K562 (cell line): ENCODE measurements at regions not wholly inside any gene's neighbourhood (a gene's known extent, or its start where the extent isn't known, plus 50 kb on each side); places are given as distances from the start of the nearest gene placed in this dataset.
A peak's percentile ranks its signal among the peaks of the same experiment; 100 is the strongest.

Source experiments
- ARID1B ChIP-seq: fragments of 450-650 bp; IDR thresholded peaks from 2 replicates; pipeline ENCODE4 v1.6.1; 2016; ENCODE audit warnings: antibody characterized with exemption, mild to moderate bottlenecking, inconsistent platforms
- ARID2 ChIP-seq: fragments of 450-650 bp; IDR thresholded peaks from 2 replicates; pipeline ENCODE4 v1.6.1; 2017; ENCODE audit warnings: antibody characterized with exemption, mild to moderate bottlenecking
- CSDE1 ChIP-seq, 2 experiments: fragments of 450-650 bp; IDR thresholded peaks; 2 replicates each; pipeline ENCODE4 v1.6.1; 2016; ENCODE audit warnings: mild to moderate bottlenecking in 1 of 2
- DPF2 ChIP-seq: fragments of 450-650 bp; IDR thresholded peaks from 2 replicates; pipeline ENCODE4 v1.6.1; 2016
- EP400 ChIP-seq: fragments of 450-650 bp; IDR thresholded peaks from 2 replicates; pipeline ENCODE4 v1.6.1; 2017; ENCODE audit warnings: antibody characterized with exemption, mild to moderate bottlenecking, moderate library complexity
- HIVEP1 ChIP-seq: fragments of 250-450 bp; sonication (Bioruptor Pico); IDR thresholded peaks from 2 replicates; pipeline ENCODE4 v1.4.0; 2020; ENCODE audit warnings: mild to moderate bottlenecking
- JUND ChIP-seq, 2 experiments: IDR thresholded peaks; 2 replicates in 1 of 2; 3 replicates in 1 of 2; pipeline ENCODE4 v1.6.1; 2011; ENCODE audit warnings: borderline replicate concordance in 2 of 2, low read depth in 2 of 2, low read length in 2 of 2, improper control_type of control experiment in 1 of 2, missing biosample characterization in 1 of 2, missing genetic modification characterization in 1 of 2, missing genetic modification reagents in 1 of 2
- LARP7 ChIP-seq: fragments of 450-650 bp; IDR thresholded peaks from 2 replicates; pipeline ENCODE4 v1.6.1; 2016
- LEF1 ChIP-seq: fragments of 450-650 bp; IDR thresholded peaks from 2 replicates; pipeline ENCODE4 v1.6.1; 2016; ENCODE audit warnings: mild to moderate bottlenecking
- NFATC3 ChIP-seq: fragments of 450-650 bp; IDR thresholded peaks from 2 replicates; pipeline ENCODE4 v1.6.1; 2017; ENCODE audit warnings: mild to moderate bottlenecking
- NR4A1 ChIP-seq, 2 experiments: fragments of 250-450 bp in 1 of 2; fragments of 450-650 bp in 1 of 2; sonication (Bioruptor Pico) in 1 of 2; IDR thresholded peaks; 2 replicates each; pipeline versions ENCODE4 v1.4.0 to v1.6.1; 2016 to 2020; ENCODE audit warnings: mild to moderate bottlenecking in 2 of 2, missing compliant biosample characterization in 1 of 2, missing genetic modification characterization in 1 of 2, moderate library complexity in 1 of 2
- NUFIP1 ChIP-seq: fragments of 450-650 bp; IDR thresholded peaks from 2 replicates; pipeline ENCODE4 v1.6.1; 2018; ENCODE audit not compliant: partially characterized antibody
- RCOR1 ChIP-seq, 2 experiments: IDR thresholded peaks; 2 replicates each; pipeline ENCODE4 v1.6.1; 2012; ENCODE audit warnings: low read depth in 2 of 2, low read length in 2 of 2, borderline replicate concordance in 1 of 2, improper control_type of control experiment in 1 of 2
- SMARCA4 ChIP-seq: fragments of 450-650 bp; IDR thresholded peaks from 2 replicates; pipeline ENCODE4 v1.6.1; 2016
- SOX6 ChIP-seq: fragments of 450-650 bp; IDR thresholded peaks from 2 replicates; pipeline ENCODE4 v1.6.1; 2014; ENCODE audit warnings: mild to moderate bottlenecking
- STAT5A ChIP-seq: IDR thresholded peaks from 2 replicates; pipeline ENCODE4 v1.6.1; 2012; ENCODE audit warnings: low read length, inconsistent platforms, borderline replicate concordance
- ZFP30 ChIP-seq: fragments of 250-450 bp; sonication (Bioruptor Pico); IDR thresholded peaks from 2 replicates; pipeline ENCODE4 v1.8.0; 2022; ENCODE audit warnings: moderate library complexity, mild to moderate bottlenecking, inconsistent platforms, borderline replicate concordance
- ZNF12 ChIP-seq: sonication (generic); formaldehyde crosslinking; IDR thresholded peaks from 2 replicates; pipeline ENCODE4 v1.4.0; 2020; ENCODE audit warnings: mild to moderate bottlenecking, missing genetic modification reagents
- ZNF384 ChIP-seq: IDR thresholded peaks from 2 replicates; pipeline ENCODE4 v1.6.1; 2012; ENCODE audit warnings: low read depth, low read length, improper control_type of control experiment
- ZNF444 ChIP-seq: fragments of 250-450 bp; sonication (Bioruptor Pico); IDR thresholded peaks from 2 replicates; pipeline ENCODE4 v1.4.0; 2020; ENCODE audit warnings: mild to moderate bottlenecking, moderate library complexity
- TF ChIP-seq, protein P1 (sequence below), 3 experiments: IDR thresholded peaks in 2 of 3; conservative IDR thresholded peaks in 1 of 3; 2 replicates each; pipeline ENCODE4 v1.5.1; 2011 to 2012; ENCODE audit warnings: low read length in 3 of 3, mild to moderate bottlenecking in 3 of 3, control low read depth in 2 of 3, improper control_type of control experiment in 1 of 3, inconsistent platforms in 1 of 3, low read depth in 1 of 3, mixed read lengths in 1 of 3, moderate library complexity in 1 of 3; ENCODE audit not compliant: insufficient read depth in 2 of 3
- TF ChIP-seq, protein P2 (sequence below): sonication (generic); formaldehyde crosslinking; IDR thresholded peaks from 2 replicates; pipeline ENCODE4 v1.8.0; 2022; ENCODE audit warnings: missing genetic modification reagents, mild to moderate bottlenecking, borderline replicate concordance
- TF ChIP-seq, protein P3 (sequence below), 2 experiments: fragments of 200-800 bp in 1 of 2; sonication (Bioruptor generic) in 1 of 2; sonication (generic) in 1 of 2; formaldehyde crosslinking in 1 of 2; IDR thresholded peaks in 1 of 2; conservative IDR thresholded peaks in 1 of 2; 2 replicates each; pipeline versions ENCODE4 v1.5.0 to v1.6.1; 2016 to 2020; ENCODE audit warnings: missing compliant biosample characterization in 1 of 2, missing genetic modification characterization in 1 of 2, missing genetic modification reagents in 1 of 2

DNA sequence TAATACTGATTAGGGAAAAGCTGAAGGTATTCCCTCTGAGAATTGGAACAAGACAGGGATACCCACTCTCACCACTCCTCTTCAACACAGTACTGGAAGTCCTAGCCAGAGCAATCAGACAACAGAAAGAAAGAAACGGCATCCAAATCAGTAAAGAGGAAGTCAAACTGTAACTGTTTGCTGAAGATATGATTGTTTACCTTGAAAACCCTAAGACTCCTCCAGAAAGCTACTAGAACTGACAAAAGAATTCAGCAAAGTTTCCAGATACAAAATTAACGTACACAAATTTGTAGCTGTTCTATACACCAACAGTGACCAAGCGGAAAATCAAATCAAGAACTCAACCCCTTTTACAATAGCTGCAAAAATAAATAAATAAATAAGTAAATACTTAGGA is 78.6 kb downstream of the EXTL2 start (continued):
- TF ChIP-seq ZFP30 (CRISPR knock-in tag) (no peak), SOX6 (peak; percentile 90), STAT5A (0 out of 2 replicates have a peak, but pooled peaks have one; percentile 12), DPF2 (peak; percentile 65), NUFIP1 (no peak), ZNF12 (no peak), ZNF444 (no peak), CSDE1 (IDR thresholded peaks at IDR 0.05) (no peak), NR4A1 (CRISPR knock-in tag; IDR thresholded peaks at IDR 0.05) (no peak), NR4A1 (tag; IDR thresholded peaks at IDR 0.05) (no peak), LARP7 (no peak), JUND (IDR thresholded peaks at IDR 0.05; ENCODE audit: borderline replicate concordance, low read depth, low read length) (0 out of 2 replicates have a peak, but pooled peaks have one; percentile 13), JUND (tag; IDR thresholded peaks at IDR 0.05; ENCODE audit: borderline replicate concordance, low read depth, low read length) (no peak; the same call in 2 of the 3 replicates), HIVEP1 (CRISPR knock-in tag) (no peak), EP400 (no peak), SMARCA4 (peak; percentile 87), ARID2 (no peak), ZNF384 (no peak), RCOR1 (IDR thresholded peaks at IDR 0.05; ENCODE audit: borderline replicate concordance in 1 of 2, low read depth in 2 of 2, low read length in 2 of 2) (peak in 1 of 2 experiments; percentile 74; a peak in 2 of 4 replicates), NFATC3 (no peak), ARID1B (peak; percentile 91), LEF1 (peak; percentile 59; the same call in 1 of the 2 replicates)
- TF ChIP-seq, protein P1, sequence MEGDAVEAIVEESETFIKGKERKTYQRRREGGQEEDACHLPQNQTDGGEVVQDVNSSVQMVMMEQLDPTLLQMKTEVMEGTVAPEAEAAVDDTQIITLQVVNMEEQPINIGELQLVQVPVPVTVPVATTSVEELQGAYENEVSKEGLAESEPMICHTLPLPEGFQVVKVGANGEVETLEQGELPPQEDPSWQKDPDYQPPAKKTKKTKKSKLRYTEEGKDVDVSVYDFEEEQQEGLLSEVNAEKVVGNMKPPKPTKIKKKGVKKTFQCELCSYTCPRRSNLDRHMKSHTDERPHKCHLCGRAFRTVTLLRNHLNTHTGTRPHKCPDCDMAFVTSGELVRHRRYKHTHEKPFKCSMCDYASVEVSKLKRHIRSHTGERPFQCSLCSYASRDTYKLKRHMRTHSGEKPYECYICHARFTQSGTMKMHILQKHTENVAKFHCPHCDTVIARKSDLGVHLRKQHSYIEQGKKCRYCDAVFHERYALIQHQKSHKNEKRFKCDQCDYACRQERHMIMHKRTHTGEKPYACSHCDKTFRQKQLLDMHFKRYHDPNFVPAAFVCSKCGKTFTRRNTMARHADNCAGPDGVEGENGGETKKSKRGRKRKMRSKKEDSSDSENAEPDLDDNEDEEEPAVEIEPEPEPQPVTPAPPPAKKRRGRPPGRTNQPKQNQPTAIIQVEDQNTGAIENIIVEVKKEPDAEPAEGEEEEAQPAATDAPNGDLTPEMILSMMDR (IDR thresholded peaks at IDR 0.05 in 2 of 3, conservative IDR thresholded peaks at IDR 0.05 in 1 of 3; ENCODE audit: insufficient read depth in 2 of 3, low read depth in 1 of 3, low read length in 3 of 3), result no peak
- TF ChIP-seq, protein P2, sequence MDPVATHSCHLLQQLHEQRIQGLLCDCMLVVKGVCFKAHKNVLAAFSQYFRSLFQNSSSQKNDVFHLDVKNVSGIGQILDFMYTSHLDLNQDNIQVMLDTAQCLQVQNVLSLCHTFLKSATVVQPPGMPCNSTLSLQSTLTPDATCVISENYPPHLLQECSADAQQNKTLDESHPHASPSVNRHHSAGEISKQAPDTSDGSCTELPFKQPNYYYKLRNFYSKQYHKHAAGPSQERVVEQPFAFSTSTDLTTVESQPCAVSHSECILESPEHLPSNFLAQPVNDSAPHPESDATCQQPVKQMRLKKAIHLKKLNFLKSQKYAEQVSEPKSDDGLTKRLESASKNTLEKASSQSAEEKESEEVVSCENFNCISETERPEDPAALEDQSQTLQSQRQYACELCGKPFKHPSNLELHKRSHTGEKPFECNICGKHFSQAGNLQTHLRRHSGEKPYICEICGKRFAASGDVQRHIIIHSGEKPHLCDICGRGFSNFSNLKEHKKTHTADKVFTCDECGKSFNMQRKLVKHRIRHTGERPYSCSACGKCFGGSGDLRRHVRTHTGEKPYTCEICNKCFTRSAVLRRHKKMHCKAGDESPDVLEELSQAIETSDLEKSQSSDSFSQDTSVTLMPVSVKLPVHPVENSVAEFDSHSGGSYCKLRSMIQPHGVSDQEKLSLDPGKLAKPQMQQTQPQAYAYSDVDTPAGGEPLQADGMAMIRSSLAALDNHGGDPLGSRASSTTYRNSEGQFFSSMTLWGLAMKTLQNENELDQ (CRISPR knock-in tag), result no peak
- TF ChIP-seq, protein P3, sequence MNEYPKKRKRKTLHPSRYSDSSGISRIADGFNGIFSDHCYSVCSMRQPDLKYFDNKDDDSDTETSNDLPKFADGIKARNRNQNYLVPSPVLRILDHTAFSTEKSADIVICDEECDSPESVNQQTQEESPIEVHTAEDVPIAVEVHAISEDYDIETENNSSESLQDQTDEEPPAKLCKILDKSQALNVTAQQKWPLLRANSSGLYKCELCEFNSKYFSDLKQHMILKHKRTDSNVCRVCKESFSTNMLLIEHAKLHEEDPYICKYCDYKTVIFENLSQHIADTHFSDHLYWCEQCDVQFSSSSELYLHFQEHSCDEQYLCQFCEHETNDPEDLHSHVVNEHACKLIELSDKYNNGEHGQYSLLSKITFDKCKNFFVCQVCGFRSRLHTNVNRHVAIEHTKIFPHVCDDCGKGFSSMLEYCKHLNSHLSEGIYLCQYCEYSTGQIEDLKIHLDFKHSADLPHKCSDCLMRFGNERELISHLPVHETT (CRISPR knock-in tag; conservative IDR thresholded peaks at IDR 0.05 in 1 of 2, IDR thresholded peaks at IDR 0.05 in 1 of 2), result 0 out of 4 replicates have a peak, but pooled peaks of 1 of the 2 experiments have one; percentile 35
